ENCODE measurements at regions not wholly inside any gene's neighbourhood (a gene's known extent, or its start where the extent isn't known, plus 50 kb on each side); places are given as distances from the start of the nearest gene placed in this dataset.

GRCh38 chr14:98379830-98380229 is 892.2 kb downstream of the BCL11B start:
- no peak for DNase-seq
- no peaks in the 10 kb centered on the region for H3K9me2 ChIP-seq (ENCODE audit: insufficient read depth)
- no peaks in the 10 kb centered on the region for H3K36me3 ChIP-seq (ENCODE audit: low read depth)
- in situ Hi-C loops (cut with MboI), result no loop called here
- H3K4me3 ChIP-seq, result no peak overlapping the region
- no peaks in the 10 kb centered on the region for H3K27me3 ChIP-seq (replicated peaks; ENCODE audit: insufficient read depth)
- H3K27ac ChIP-seq, result no peak overlapping the region
- WGBS, 2 experiments (ENCODE audit: low coverage in 1 of 2, low lambda C conversion rate in 2 of 2, missing lambda C conversion rate in 2 of 2), result 23 to 26% methylated on average over 3 of the region's 3 CpGs
- H3F3A ChIP-seq (ENCODE audit: insufficient read depth), result no peaks in the 10 kb centered on the region
- no peak overlapping the region for H2AFZ ChIP-seq
- no peaks in the 10 kb centered on the region for H3K9me3 ChIP-seq (ENCODE audit: low read depth)
- TF ChIP-seq EZH2 (IDR thresholded peaks at IDR 0.05; ENCODE audit: insufficient read depth, poor library complexity, severe bottlenecking) (no peak), EZH2phosphoT487 (IDR thresholded peaks at IDR 0.05; ENCODE audit: insufficient read depth, low read depth) (no peak)
- H3K79me2 ChIP-seq (ENCODE audit: insufficient read depth), result no peaks in the 10 kb centered on the region
- no peak overlapping the region for H3K9ac ChIP-seq
- H3K4me2 ChIP-seq (ENCODE audit: unreplicated experiment), result no peak overlapping the region
- H3K4me1 ChIP-seq (ENCODE audit: insufficient read depth), result no peaks in the 10 kb centered on the region
- H4K20me1 ChIP-seq (ENCODE audit: insufficient read depth), result no peaks in the 10 kb centered on the region

- Histone ChIP-seq H3K27me3 (replicated peaks; ENCODE audit: insufficient read depth) (no peaks in the 10 kb centered on the region), H3K4me2 (ENCODE audit: unreplicated experiment) (no peak overlapping the region), H2AFZ (no peak overlapping the region), H3K79me2 (ENCODE audit: insufficient read depth) (no peaks in the 10 kb centered on the region), H3K9me2 (ENCODE audit: insufficient read depth) (no peaks in the 10 kb centered on the region), H3K36me3 (ENCODE audit: low read depth) (no peaks in the 10 kb centered on the region), H3F3A (ENCODE audit: insufficient read depth) (no peaks in the 10 kb centered on the region), H3K9ac (no peak overlapping the region), H4K20me1 (ENCODE audit: insufficient read depth) (no peaks in the 10 kb centered on the region), H3K27ac (no peak overlapping the region), H3K4me3 (no peak overlapping the region), H3K9me3 (ENCODE audit: low read depth) (no peaks in the 10 kb centered on the region), H3K4me1 (ENCODE audit: insufficient read depth) (no peaks in the 10 kb centered on the region)
- TF ChIP-seq EZH2 (IDR thresholded peaks at IDR 0.05; ENCODE audit: insufficient read depth, poor library complexity, severe bottlenecking) (no peak), EZH2phosphoT487 (IDR thresholded peaks at IDR 0.05; ENCODE audit: insufficient read depth, low read depth) (no peak)
- 6 to 9% methylated on average over 4 of the region's 4 CpGs for WGBS, 2 experiments (ENCODE audit: low coverage in 1 of 2, low lambda C conversion rate in 2 of 2, missing lambda C conversion rate in 2 of 2)
- no peak for DNase-seq
- in situ Hi-C loops (cut with MboI), result no loop called here
Observed at GRCh38 chr14:98382662-98383061, 889.3 kb downstream of the BCL11B start.

- Histone ChIP-seq H3K79me2 (ENCODE audit: insufficient read depth) (no peaks in the 10 kb centered on the region), H3K9ac (no peak overlapping the region), H3K36me3 (ENCODE audit: low read depth) (no peaks in the 10 kb centered on the region), H3K4me1 (ENCODE audit: insufficient read depth) (no peaks in the 10 kb centered on the region), H3K9me2 (ENCODE audit: insufficient read depth) (no peaks in the 10 kb centered on the region), H3K9me3 (ENCODE audit: low read depth) (no peaks in the 10 kb centered on the region), H3K27me3 (replicated peaks; ENCODE audit: insufficient read depth) (no peaks in the 10 kb centered on the region), H3F3A (ENCODE audit: insufficient read depth) (no peaks in the 10 kb centered on the region), H3K4me3 (no peak overlapping the region), H3K27ac (no peak overlapping the region), H3K4me2 (ENCODE audit: unreplicated experiment) (no peak overlapping the region), H2AFZ (no peak overlapping the region), H4K20me1 (ENCODE audit: insufficient read depth) (no peaks in the 10 kb centered on the region)
- in situ Hi-C loops (cut with MboI), result no loop called here
- WGBS, 2 experiments (ENCODE audit: low coverage in 1 of 2, low lambda C conversion rate in 2 of 2, missing lambda C conversion rate in 2 of 2), result 21 to 35% methylated on average over 3 of the region's 3 CpGs
- TF ChIP-seq EZH2 (IDR thresholded peaks at IDR 0.05; ENCODE audit: insufficient read depth, poor library complexity, severe bottlenecking) (no peak), EZH2phosphoT487 (IDR thresholded peaks at IDR 0.05; ENCODE audit: insufficient read depth, low read depth) (no peak)
- no peak for DNase-seq
Observed at GRCh38 chr14:98385851-98386250, 886.1 kb downstream of the BCL11B start.

- Histone ChIP-seq H3K4me2 (ENCODE audit: unreplicated experiment) (no peak overlapping the region), H3K27me3 (replicated peaks; ENCODE audit: insufficient read depth) (no peaks in the 10 kb centered on the region), H3K36me3 (ENCODE audit: low read depth) (no peaks in the 10 kb centered on the region), H3K9me2 (ENCODE audit: insufficient read depth) (no peaks in the 10 kb centered on the region), H3K4me1 (ENCODE audit: insufficient read depth) (no peaks in the 10 kb centered on the region), H3K79me2 (ENCODE audit: insufficient read depth) (no peaks in the 10 kb centered on the region), H3K4me3 (no peak overlapping the region), H3K27ac (no peak overlapping the region), H4K20me1 (ENCODE audit: insufficient read depth) (no peaks in the 10 kb centered on the region), H3K9me3 (ENCODE audit: low read depth) (no peaks in the 10 kb centered on the region), H3K9ac (no peak overlapping the region), H3F3A (ENCODE audit: insufficient read depth) (no peaks in the 10 kb centered on the region), H2AFZ (no peak overlapping the region)
- DNase-seq, result no peak
- WGBS, 2 experiments (ENCODE audit: low coverage in 1 of 2, low lambda C conversion rate in 2 of 2, missing lambda C conversion rate in 2 of 2), result 22 to 26% methylated on average over 3 of the region's 3 CpGs
- in situ Hi-C loops (cut with MboI), result no loop called here
- TF ChIP-seq EZH2phosphoT487 (IDR thresholded peaks at IDR 0.05; ENCODE audit: insufficient read depth, low read depth) (no peak), EZH2 (IDR thresholded peaks at IDR 0.05; ENCODE audit: insufficient read depth, poor library complexity, severe bottlenecking) (no peak)
Observed at GRCh38 chr14:98391061-98391460, 880.9 kb downstream of the BCL11B start.

GRCh38 chr14:98393527-98393926 is 878.5 kb downstream of the BCL11B start:
- Histone ChIP-seq H4K20me1 (ENCODE audit: insufficient read depth) (no peaks in the 10 kb centered on the region), H3K4me2 (ENCODE audit: unreplicated experiment) (no peak overlapping the region), H3K9ac (no peak overlapping the region), H3K36me3 (ENCODE audit: low read depth) (no peaks in the 10 kb centered on the region), H2AFZ (no peak overlapping the region), H3F3A (ENCODE audit: insufficient read depth) (no peaks in the 10 kb centered on the region), H3K27ac (no peak overlapping the region), H3K4me1 (ENCODE audit: insufficient read depth) (no peaks in the 10 kb centered on the region), H3K79me2 (ENCODE audit: insufficient read depth) (no peaks in the 10 kb centered on the region), H3K9me3 (ENCODE audit: low read depth) (no peaks in the 10 kb centered on the region), H3K27me3 (replicated peaks; ENCODE audit: insufficient read depth) (no peaks in the 10 kb centered on the region), H3K9me2 (ENCODE audit: insufficient read depth) (no peaks in the 10 kb centered on the region), H3K4me3 (no peak overlapping the region)
- 35 to 38% methylated on average over 4 of the region's 4 CpGs for WGBS, 2 experiments (ENCODE audit: low coverage in 1 of 2, low lambda C conversion rate in 2 of 2, missing lambda C conversion rate in 2 of 2)
- no peak for DNase-seq
- TF ChIP-seq EZH2 (IDR thresholded peaks at IDR 0.05; ENCODE audit: insufficient read depth, poor library complexity, severe bottlenecking), result no peak
- no peak for TF ChIP-seq EZH2phosphoT487 (IDR thresholded peaks at IDR 0.05; ENCODE audit: insufficient read depth, low read depth)
- in situ Hi-C loops (cut with MboI), result no loop called here

Data from GM23248 (cell line).